ENCODE measurements at regions not wholly inside any gene's neighbourhood (a gene's known extent, or its start where the extent isn't known, plus 50 kb on each side); places are given as distances from the start of the nearest gene placed in this dataset.
A peak's percentile ranks its signal among the peaks of the same experiment; 100 is the strongest.

GRCh38 chr19:5287066-5287465 lies 53.5 kb downstream of the PTPRS start:
- H3K9me3 ChIP-seq: no peaks in the 10 kb centered on the region
- no peak overlapping the region for H3K4me2 ChIP-seq
- ATAC-seq: no peak
- no peak for TF ChIP-seq EP300 (IDR thresholded peaks at IDR 0.05)
- TF ChIP-seq, protein P1, sequence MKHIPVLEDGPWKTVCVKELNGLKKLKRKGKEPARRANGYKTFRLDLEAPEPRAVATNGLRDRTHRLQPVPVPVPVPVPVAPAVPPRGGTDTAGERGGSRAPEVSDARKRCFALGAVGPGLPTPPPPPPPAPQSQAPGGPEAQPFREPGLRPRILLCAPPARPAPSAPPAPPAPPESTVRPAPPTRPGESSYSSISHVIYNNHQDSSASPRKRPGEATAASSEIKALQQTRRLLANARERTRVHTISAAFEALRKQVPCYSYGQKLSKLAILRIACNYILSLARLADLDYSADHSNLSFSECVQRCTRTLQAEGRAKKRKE (CRISPR knock-in tag; IDR thresholded peaks at IDR 0.05; ENCODE audit: low read depth): no peak
- TF ChIP-seq SMC3 (IDR thresholded peaks at IDR 0.05): no peak
- TF ChIP-seq HOXA7 (CRISPR knock-in tag; IDR thresholded peaks at IDR 0.05): no peak
- TF ChIP-seq FOSL2 (IDR thresholded peaks at IDR 0.05): no peak
- no peak for TF ChIP-seq FOSL2 (CRISPR knock-in tag; IDR thresholded peaks at IDR 0.05)
- TF ChIP-seq GATA3 (IDR thresholded peaks at IDR 0.05; ENCODE audit: borderline replicate concordance): no peak
- no peak for TF ChIP-seq JUN (IDR thresholded peaks at IDR 0.05)
- TF ChIP-seq EHMT2 (IDR thresholded peaks at IDR 0.05; ENCODE audit: low read depth): no peak
- TF ChIP-seq TFCP2L1 (CRISPR knock-in tag; IDR thresholded peaks at IDR 0.05): no peak
- no peak for TF ChIP-seq RFX5 (IDR thresholded peaks at IDR 0.05)
- no peak overlapping the region for H3K27ac ChIP-seq
- ChIA-PET CTCF (no interaction called here), POLR2A (interaction anchor here (0.6 kb wide), 1 partner anchor 12 kb away, joined by 3 read pairs; no protein-coding TSS in a partner anchor)
- FAIRE-seq: no peak
- no peak overlapping the region for H3K4me3 ChIP-seq
- no peak for DNase-seq (ENCODE audit: low read depth in 1 of 2, low spot score in 1 of 2)
- H3K4me1 ChIP-seq: peaks cover 3% of the 10 kb centered on the region; the same call in 2 of the 3 replicates
- WGBS (ENCODE audit: missing lambda C conversion rate): 92% methylated on average over 5 of the region's 5 CpGs

- TF ChIP-seq ZNF302 (CRISPR knock-in tag; IDR thresholded peaks at IDR 0.05): no peak
- no peak for TF ChIP-seq KDM1A (IDR thresholded peaks at IDR 0.05; ENCODE audit: low read depth)
- TF ChIP-seq MYC (IDR thresholded peaks at IDR 0.05; ENCODE audit: borderline replicate concordance, low read length): no peak
- TF ChIP-seq, protein P2, sequence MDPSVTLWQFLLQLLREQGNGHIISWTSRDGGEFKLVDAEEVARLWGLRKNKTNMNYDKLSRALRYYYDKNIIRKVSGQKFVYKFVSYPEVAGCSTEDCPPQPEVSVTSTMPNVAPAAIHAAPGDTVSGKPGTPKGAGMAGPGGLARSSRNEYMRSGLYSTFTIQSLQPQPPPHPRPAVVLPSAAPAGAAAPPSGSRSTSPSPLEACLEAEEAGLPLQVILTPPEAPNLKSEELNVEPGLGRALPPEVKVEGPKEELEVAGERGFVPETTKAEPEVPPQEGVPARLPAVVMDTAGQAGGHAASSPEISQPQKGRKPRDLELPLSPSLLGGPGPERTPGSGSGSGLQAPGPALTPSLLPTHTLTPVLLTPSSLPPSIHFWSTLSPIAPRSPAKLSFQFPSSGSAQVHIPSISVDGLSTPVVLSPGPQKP (IDR thresholded peaks at IDR 0.05; ENCODE audit: low read depth, low read length): no peak
- TF ChIP-seq, protein P3, sequence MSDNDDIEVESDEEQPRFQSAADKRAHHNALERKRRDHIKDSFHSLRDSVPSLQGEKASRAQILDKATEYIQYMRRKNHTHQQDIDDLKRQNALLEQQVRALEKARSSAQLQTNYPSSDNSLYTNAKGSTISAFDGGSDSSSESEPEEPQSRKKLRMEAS (IDR thresholded peaks at IDR 0.05): no peak
- TF ChIP-seq, protein P4, sequence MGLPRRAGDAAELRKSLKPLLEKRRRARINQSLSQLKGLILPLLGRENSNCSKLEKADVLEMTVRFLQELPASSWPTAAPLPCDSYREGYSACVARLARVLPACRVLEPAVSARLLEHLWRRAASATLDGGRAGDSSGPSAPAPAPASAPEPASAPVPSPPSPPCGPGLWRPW (IDR thresholded peaks at IDR 0.05): no peak
- TF ChIP-seq, protein P5, sequence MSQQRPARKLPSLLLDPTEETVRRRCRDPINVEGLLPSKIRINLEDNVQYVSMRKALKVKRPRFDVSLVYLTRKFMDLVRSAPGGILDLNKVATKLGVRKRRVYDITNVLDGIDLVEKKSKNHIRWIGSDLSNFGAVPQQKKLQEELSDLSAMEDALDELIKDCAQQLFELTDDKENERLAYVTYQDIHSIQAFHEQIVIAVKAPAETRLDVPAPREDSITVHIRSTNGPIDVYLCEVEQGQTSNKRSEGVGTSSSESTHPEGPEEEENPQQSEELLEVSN (IDR thresholded peaks at IDR 0.05; ENCODE audit: borderline replicate concordance, low read depth): no peak
- TF ChIP-seq ZSCAN20 (CRISPR knock-in tag; IDR thresholded peaks at IDR 0.05): no peak
- TF ChIP-seq KDM5A (IDR thresholded peaks at IDR 0.05): no peak
- no peak for TF ChIP-seq CHD4 (IDR thresholded peaks at IDR 0.05; ENCODE audit: borderline replicate concordance)
- TF ChIP-seq PHF8 (IDR thresholded peaks at IDR 0.05; ENCODE audit: borderline replicate concordance, low read depth): no peak
- no peak for TF ChIP-seq JUNB (IDR thresholded peaks at IDR 0.05)
- TF ChIP-seq JUN (IDR thresholded peaks at IDR 0.05): no peak
- FAIRE-seq: no peak
- no peak for ATAC-seq
- Histone ChIP-seq H3K4me1 (no peaks in the 10 kb centered on the region; the same call in 2 of the 3 replicates), H3K27ac (no peak overlapping the region), H3K9me3 (no peaks in the 10 kb centered on the region), H3K4me3 (no peak overlapping the region), H3K4me2 (no peak overlapping the region)
- ChIA-PET POLR2A (no interaction called here), CTCF (no interaction called here)
- DNase-seq (ENCODE audit: low read depth in 1 of 2, low spot score in 1 of 2): no peak
- 92% methylated on average over 3 of the region's 3 CpGs for WGBS (ENCODE audit: missing lambda C conversion rate)
These were observed 54.1 kb downstream of the PTPRS start for GRCh38 chr19:5286465-5287029.

GRCh38 chr19:5285955-5286354 lies 54.7 kb downstream of the PTPRS start:
- no peak overlapping the region for H3K4me3 ChIP-seq
- CTCF ChIA-PET: no interaction called here
- peak; percentile 38 for TF ChIP-seq ZFP36 (IDR thresholded peaks at IDR 0.05; ENCODE audit: borderline replicate concordance, partially characterized antibody)
- TF ChIP-seq SMC3 (IDR thresholded peaks at IDR 0.05): no peak
- no peak for TF ChIP-seq SREBF2 (IDR thresholded peaks at IDR 0.05)
- POLR2A ChIA-PET: no interaction called here
- H3K9me3 ChIP-seq: no peaks in the 10 kb centered on the region
- no peak overlapping the region for H3K4me2 ChIP-seq
- H3K27ac ChIP-seq: no peak overlapping the region
- DNase-seq (ENCODE audit: low read depth in 1 of 2, low spot score in 1 of 2) (no peak), FAIRE-seq (no peak), ATAC-seq (no peak)
- H3K4me1 ChIP-seq: no peaks in the 10 kb centered on the region
- WGBS (ENCODE audit: missing lambda C conversion rate): 69% methylated on average over 5 of the region's 15 CpGs

Data from A549 (cell line).